ENCODE measurements at regions not wholly inside any gene's neighbourhood (a gene's known extent, or its start where the extent isn't known, plus 50 kb on each side); places are given as distances from the start of the nearest gene placed in this dataset.
"Not testable (repeated sequence)": the region's sequence is repeated elsewhere in the genome, so short reads cannot be mapped to it uniquely, and the experiment has no call there.

- H3K36me3 ChIP-seq (ENCODE audit: control insufficient read depth in 3 of 3, insufficient read depth in 2 of 3, low read depth in 1 of 3, low read length in 3 of 3); DNase-seq; H3K4me3 ChIP-seq (ENCODE audit: low read depth in 1 of 3, low read length in 3 of 3); FAIRE-seq; H3K9me3 ChIP-seq (ENCODE audit: control insufficient read depth in 2 of 2, insufficient read depth in 1 of 2, low read depth in 1 of 2, low read length in 1 of 2); H3K27ac ChIP-seq (ENCODE audit: low read depth in 1 of 3, low read length in 2 of 3); H3K27me3 ChIP-seq (ENCODE audit: control insufficient read depth in 3 of 3, insufficient read depth in 3 of 3, low read length in 3 of 3): not testable (repeated sequence)
- H3K4me1 ChIP-seq (ENCODE audit: control insufficient read depth in 3 of 3, insufficient read depth in 2 of 3, low read depth in 1 of 3, low read length in 2 of 3): peaks cover 0 to 12% (median 0%) of the 10 kb centered on the region in 3 donors
- WGBS, 3 donors: 86 to 98% (median 89%) methylated on average over 3 of the region's 3 CpGs
Observed at GRCh38 chr3:125840465-125840864, 128.5 kb upstream of the ROPN1B start.

DNA sequence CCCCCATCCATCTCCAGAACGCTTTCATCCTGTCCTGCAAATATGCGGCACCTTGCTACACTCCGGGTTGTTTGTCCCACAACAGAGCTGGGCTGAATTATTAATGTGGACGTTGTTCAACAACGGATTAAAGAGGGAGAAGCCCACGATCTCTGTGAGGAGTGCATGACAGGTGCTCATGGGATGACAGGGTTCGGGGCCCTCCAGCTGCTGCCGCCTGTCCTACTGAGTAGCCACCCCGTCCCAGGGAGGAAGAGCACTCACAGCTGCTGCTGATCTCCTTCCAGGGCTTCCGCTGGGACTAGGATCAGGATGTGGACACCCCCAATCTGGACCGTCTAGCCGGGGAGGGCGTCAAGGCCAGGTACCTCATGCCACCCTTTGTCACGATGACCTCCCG lies 121.0 kb upstream of the ROPN1B start:
- H3K27ac ChIP-seq (ENCODE audit: low read depth in 1 of 3, low read length in 2 of 3); H3K4me1 ChIP-seq (ENCODE audit: control insufficient read depth in 3 of 3, insufficient read depth in 2 of 3, low read depth in 1 of 3, low read length in 2 of 3); FAIRE-seq; H3K4me3 ChIP-seq (ENCODE audit: low read depth in 1 of 3, low read length in 3 of 3); H3K27me3 ChIP-seq (ENCODE audit: control insufficient read depth in 3 of 3, insufficient read depth in 3 of 3, low read length in 3 of 3); DNase-seq: not testable (repeated sequence)
- peaks cover 0 to 18% (median 0%) of the 10 kb centered on the region in 3 donors for H3K36me3 ChIP-seq (ENCODE audit: control insufficient read depth in 3 of 3, insufficient read depth in 2 of 3, low read depth in 1 of 3, low read length in 3 of 3)
- peaks cover 0 to 14% of the 10 kb centered on the region in 2 donors for H3K9me3 ChIP-seq (ENCODE audit: control insufficient read depth in 2 of 2, insufficient read depth in 1 of 2, low read depth in 1 of 2, low read length in 1 of 2)
- WGBS, 3 donors: 87 to 94% (median 91%) methylated on average over 15 of the region's 15 CpGs

DNA sequence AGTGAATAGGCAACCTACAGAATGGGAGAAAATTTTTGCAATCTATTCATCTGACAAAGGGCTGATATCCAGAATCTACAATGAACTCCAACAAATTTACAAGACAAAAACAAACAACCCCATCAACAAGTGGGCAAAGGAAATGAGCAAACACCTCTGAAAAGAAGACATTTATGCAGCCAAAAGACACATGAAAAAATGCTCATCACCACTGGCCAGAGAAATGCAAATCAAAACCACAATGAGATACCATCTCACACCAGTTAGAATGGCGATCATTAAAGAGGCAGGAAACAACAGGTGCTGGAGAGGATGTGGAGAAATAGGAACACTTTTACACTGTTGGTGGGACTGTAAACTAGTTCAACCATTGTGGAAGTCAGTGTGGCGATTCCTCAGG lies 114.0 kb upstream of the ROPN1B start:
- H3K9me3 ChIP-seq (ENCODE audit: control insufficient read depth in 2 of 2, insufficient read depth in 1 of 2, low read depth in 1 of 2, low read length in 1 of 2): not testable (repeated sequence)
- WGBS, 3 donors: 42 to 92% (median 88%) methylated on average over 1 of the region's 2 CpGs

GRCh38 chr3:125860547-125860946 lies 108.4 kb upstream of the ROPN1B start:
- H3K4me1 ChIP-seq (ENCODE audit: control insufficient read depth in 3 of 3, insufficient read depth in 2 of 3, low read depth in 1 of 3, low read length in 2 of 3); FAIRE-seq; H3K27ac ChIP-seq (ENCODE audit: low read depth in 1 of 3, low read length in 2 of 3); H3K9me3 ChIP-seq (ENCODE audit: control insufficient read depth in 2 of 2, insufficient read depth in 1 of 2, low read depth in 1 of 2, low read length in 1 of 2); H3K27me3 ChIP-seq (ENCODE audit: control insufficient read depth in 3 of 3, insufficient read depth in 3 of 3, low read length in 3 of 3); H3K4me3 ChIP-seq (ENCODE audit: low read depth in 1 of 3, low read length in 3 of 3): not testable (repeated sequence)
- peaks cover 0 to 14% (median 0%) of the 10 kb centered on the region in 3 donors for H3K36me3 ChIP-seq (ENCODE audit: control insufficient read depth in 3 of 3, insufficient read depth in 2 of 3, low read depth in 1 of 3, low read length in 3 of 3)
- 89 to 94% (median 91%) methylated on average over 3 of the region's 3 CpGs for WGBS, 3 donors
- DNase-seq: peak in 1 of 2 donors; percentile 0

More for the DNA sequence above, 114.0 kb upstream of the ROPN1B start:
- not testable (repeated sequence) for H3K27ac ChIP-seq (ENCODE audit: low read depth in 1 of 3, low read length in 2 of 3); H3K4me1 ChIP-seq (ENCODE audit: control insufficient read depth in 3 of 3, insufficient read depth in 2 of 3, low read depth in 1 of 3, low read length in 2 of 3); H3K27me3 ChIP-seq (ENCODE audit: control insufficient read depth in 3 of 3, insufficient read depth in 3 of 3, low read length in 3 of 3); FAIRE-seq; H3K4me3 ChIP-seq (ENCODE audit: low read depth in 1 of 3, low read length in 3 of 3); DNase-seq; H3K36me3 ChIP-seq (ENCODE audit: control insufficient read depth in 3 of 3, insufficient read depth in 2 of 3, low read depth in 1 of 3, low read length in 3 of 3)

GRCh38 chr3:125862841-125863254 lies 106.1 kb upstream of the ROPN1B start:
- not testable (repeated sequence) for H3K4me3 ChIP-seq (ENCODE audit: low read depth in 1 of 3, low read length in 3 of 3); H3K27ac ChIP-seq (ENCODE audit: low read depth in 1 of 3, low read length in 2 of 3); H3K4me1 ChIP-seq (ENCODE audit: control insufficient read depth in 3 of 3, insufficient read depth in 2 of 3, low read depth in 1 of 3, low read length in 2 of 3); H3K9me3 ChIP-seq (ENCODE audit: control insufficient read depth in 2 of 2, insufficient read depth in 1 of 2, low read depth in 1 of 2, low read length in 1 of 2); H3K27me3 ChIP-seq (ENCODE audit: control insufficient read depth in 3 of 3, insufficient read depth in 3 of 3, low read length in 3 of 3); FAIRE-seq
- peaks cover 0 to 12% (median 0%) of the 10 kb centered on the region in 3 donors for H3K36me3 ChIP-seq (ENCODE audit: control insufficient read depth in 3 of 3, insufficient read depth in 2 of 3, low read depth in 1 of 3, low read length in 3 of 3)
- WGBS, 3 donors: 28 to 46% (median 38%) methylated on average over 5 of the region's 5 CpGs
- DNase-seq: peak; percentile 49 to 78

- not testable (repeated sequence) for H3K4me3 ChIP-seq (ENCODE audit: low read depth in 1 of 3, low read length in 3 of 3); DNase-seq; H3K9me3 ChIP-seq (ENCODE audit: control insufficient read depth in 2 of 2, insufficient read depth in 1 of 2, low read depth in 1 of 2, low read length in 1 of 2); FAIRE-seq; H3K4me1 ChIP-seq (ENCODE audit: control insufficient read depth in 3 of 3, insufficient read depth in 2 of 3, low read depth in 1 of 3, low read length in 2 of 3); H3K27me3 ChIP-seq (ENCODE audit: control insufficient read depth in 3 of 3, insufficient read depth in 3 of 3, low read length in 3 of 3); H3K27ac ChIP-seq (ENCODE audit: low read depth in 1 of 3, low read length in 2 of 3)
- H3K36me3 ChIP-seq (ENCODE audit: control insufficient read depth in 3 of 3, insufficient read depth in 2 of 3, low read depth in 1 of 3, low read length in 3 of 3): peaks cover 0 to 12% (median 0%) of the 10 kb centered on the region in 3 donors
- WGBS, 3 donors: 59 to 74% (median 72%) methylated on average over 4 of the region's 4 CpGs
Observed at GRCh38 chr3:125864532-125864931, 104.4 kb upstream of the ROPN1B start.

- not testable (repeated sequence) for H3K4me1 ChIP-seq (ENCODE audit: control insufficient read depth in 3 of 3, insufficient read depth in 2 of 3, low read depth in 1 of 3, low read length in 2 of 3); H3K27me3 ChIP-seq (ENCODE audit: control insufficient read depth in 3 of 3, insufficient read depth in 3 of 3, low read length in 3 of 3); FAIRE-seq; H3K4me3 ChIP-seq (ENCODE audit: low read depth in 1 of 3, low read length in 3 of 3)
- H3K27ac ChIP-seq (ENCODE audit: low read depth in 1 of 3, low read length in 2 of 3): peak overlapping the region in 1 of 3 donors; percentile 24
- WGBS, 3 donors: 57 to 74% (median 63%) methylated on average over 12 of the region's 12 CpGs
- peaks cover 0 to 13% of the 10 kb centered on the region in 2 donors for H3K9me3 ChIP-seq (ENCODE audit: control insufficient read depth in 2 of 2, insufficient read depth in 1 of 2, low read depth in 1 of 2, low read length in 1 of 2)
- H3K36me3 ChIP-seq (ENCODE audit: control insufficient read depth in 3 of 3, insufficient read depth in 2 of 3, low read depth in 1 of 3, low read length in 3 of 3): peaks cover 0 to 28% (median 2%) of the 10 kb centered on the region in 3 donors
- peak; percentile 9 to 31 for DNase-seq
Observed at GRCh38 chr3:125886006-125886405, 83.0 kb upstream of the ROPN1B start.

GRCh38 chr3:125899181-125899580 lies 69.8 kb upstream of the ROPN1B start:
- not testable (repeated sequence) for H3K27ac ChIP-seq (ENCODE audit: low read depth in 1 of 3, low read length in 2 of 3); H3K27me3 ChIP-seq (ENCODE audit: control insufficient read depth in 3 of 3, insufficient read depth in 3 of 3, low read length in 3 of 3); H3K4me1 ChIP-seq (ENCODE audit: control insufficient read depth in 3 of 3, insufficient read depth in 2 of 3, low read depth in 1 of 3, low read length in 2 of 3); FAIRE-seq; H3K4me3 ChIP-seq (ENCODE audit: low read depth in 1 of 3, low read length in 3 of 3); H3K9me3 ChIP-seq (ENCODE audit: control insufficient read depth in 2 of 2, insufficient read depth in 1 of 2, low read depth in 1 of 2, low read length in 1 of 2); DNase-seq
- peaks cover 0 to 22% (median 0%) of the 10 kb centered on the region in 3 donors for H3K36me3 ChIP-seq (ENCODE audit: control insufficient read depth in 3 of 3, insufficient read depth in 2 of 3, low read depth in 1 of 3, low read length in 3 of 3)
- 81 to 88% (median 86%) methylated on average over 4 to 6 of the region's 6 CpGs for WGBS, 3 donors

- DNase-seq; FAIRE-seq; H3K4me1 ChIP-seq (ENCODE audit: control insufficient read depth in 3 of 3, insufficient read depth in 2 of 3, low read depth in 1 of 3, low read length in 2 of 3); H3K27me3 ChIP-seq (ENCODE audit: control insufficient read depth in 3 of 3, insufficient read depth in 3 of 3, low read length in 3 of 3); H3K27ac ChIP-seq (ENCODE audit: low read depth in 1 of 3, low read length in 2 of 3); H3K9me3 ChIP-seq (ENCODE audit: control insufficient read depth in 2 of 2, insufficient read depth in 1 of 2, low read depth in 1 of 2, low read length in 1 of 2); H3K4me3 ChIP-seq (ENCODE audit: low read depth in 1 of 3, low read length in 3 of 3): not testable (repeated sequence)
- H3K36me3 ChIP-seq (ENCODE audit: control insufficient read depth in 3 of 3, insufficient read depth in 2 of 3, low read depth in 1 of 3, low read length in 3 of 3): peaks cover 0 to 28% (median 0%) of the 10 kb centered on the region in 3 donors
- WGBS, 3 donors: 86 to 95% (median 92%) methylated on average over 9 to 10 of the region's 10 CpGs
Observed at GRCh38 chr3:125901473-125901872, 67.5 kb upstream of the ROPN1B start.
